ENCODE measurements at regions not wholly inside any gene's neighbourhood (a gene's known extent, or its start where the extent isn't known, plus 50 kb on each side); places are given as distances from the start of the nearest gene placed in this dataset.

- TF ChIP-seq, protein P1, sequence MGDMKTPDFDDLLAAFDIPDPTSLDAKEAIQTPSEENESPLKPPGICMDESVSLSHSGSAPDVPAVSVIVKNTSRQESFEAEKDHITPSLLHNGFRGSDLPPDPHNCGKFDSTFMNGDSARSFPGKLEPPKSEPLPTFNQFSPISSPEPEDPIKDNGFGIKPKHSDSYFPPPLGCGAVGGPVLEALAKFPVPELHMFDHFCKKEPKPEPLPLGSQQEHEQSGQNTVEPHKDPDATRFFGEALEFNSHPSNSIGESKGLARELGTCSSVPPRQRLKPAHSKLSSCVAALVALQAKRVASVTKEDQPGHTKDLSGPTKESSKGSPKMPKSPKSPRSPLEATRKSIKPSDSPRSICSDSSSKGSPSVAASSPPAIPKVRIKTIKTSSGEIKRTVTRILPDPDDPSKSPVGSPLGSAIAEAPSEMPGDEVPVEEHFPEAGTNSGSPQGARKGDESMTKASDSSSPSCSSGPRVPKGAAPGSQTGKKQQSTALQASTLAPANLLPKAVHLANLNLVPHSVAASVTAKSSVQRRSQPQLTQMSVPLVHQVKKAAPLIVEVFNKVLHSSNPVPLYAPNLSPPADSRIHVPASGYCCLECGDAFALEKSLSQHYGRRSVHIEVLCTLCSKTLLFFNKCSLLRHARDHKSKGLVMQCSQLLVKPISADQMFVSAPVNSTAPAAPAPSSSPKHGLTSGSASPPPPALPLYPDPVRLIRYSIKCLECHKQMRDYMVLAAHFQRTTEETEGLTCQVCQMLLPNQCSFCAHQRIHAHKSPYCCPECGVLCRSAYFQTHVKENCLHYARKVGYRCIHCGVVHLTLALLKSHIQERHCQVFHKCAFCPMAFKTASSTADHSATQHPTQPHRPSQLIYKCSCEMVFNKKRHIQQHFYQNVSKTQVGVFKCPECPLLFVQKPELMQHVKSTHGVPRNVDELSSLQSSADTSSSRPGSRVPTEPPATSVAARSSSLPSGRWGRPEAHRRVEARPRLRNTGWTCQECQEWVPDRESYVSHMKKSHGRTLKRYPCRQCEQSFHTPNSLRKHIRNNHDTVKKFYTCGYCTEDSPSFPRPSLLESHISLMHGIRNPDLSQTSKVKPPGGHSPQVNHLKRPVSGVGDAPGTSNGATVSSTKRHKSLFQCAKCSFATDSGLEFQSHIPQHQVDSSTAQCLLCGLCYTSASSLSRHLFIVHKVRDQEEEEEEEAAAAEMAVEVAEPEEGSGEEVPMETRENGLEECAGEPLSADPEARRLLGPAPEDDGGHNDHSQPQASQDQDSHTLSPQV (IDR thresholded peaks at IDR 0.05) = no peak
- no peak for TF ChIP-seq ATF7 (IDR thresholded peaks at IDR 0.05; ENCODE audit: low read depth)
- TF ChIP-seq RCOR1 (conservative IDR thresholded peaks at IDR 0.05; ENCODE audit: low read depth, low read length) = no peak
- TF ChIP-seq, protein P2, sequence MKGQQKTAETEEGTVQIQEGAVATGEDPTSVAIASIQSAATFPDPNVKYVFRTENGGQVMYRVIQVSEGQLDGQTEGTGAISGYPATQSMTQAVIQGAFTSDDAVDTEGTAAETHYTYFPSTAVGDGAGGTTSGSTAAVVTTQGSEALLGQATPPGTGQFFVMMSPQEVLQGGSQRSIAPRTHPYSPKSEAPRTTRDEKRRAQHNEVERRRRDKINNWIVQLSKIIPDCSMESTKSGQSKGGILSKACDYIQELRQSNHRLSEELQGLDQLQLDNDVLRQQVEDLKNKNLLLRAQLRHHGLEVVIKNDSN (IDR thresholded peaks at IDR 0.05; ENCODE audit: borderline replicate concordance, extremely low read length, insufficient read depth, low read depth, low read length) = no peak
- no peak for TF ChIP-seq MEF2B (IDR thresholded peaks at IDR 0.05; ENCODE audit: partially characterized antibody, poor library complexity, severe bottlenecking)
- TF ChIP-seq YY1 (IDR thresholded peaks at IDR 0.05; ENCODE audit: low read depth, low read length) = no peak
Measured at GRCh38 chr10:29827512-29827911, 192.7 kb upstream of the SVIL start (continued).

DNA sequence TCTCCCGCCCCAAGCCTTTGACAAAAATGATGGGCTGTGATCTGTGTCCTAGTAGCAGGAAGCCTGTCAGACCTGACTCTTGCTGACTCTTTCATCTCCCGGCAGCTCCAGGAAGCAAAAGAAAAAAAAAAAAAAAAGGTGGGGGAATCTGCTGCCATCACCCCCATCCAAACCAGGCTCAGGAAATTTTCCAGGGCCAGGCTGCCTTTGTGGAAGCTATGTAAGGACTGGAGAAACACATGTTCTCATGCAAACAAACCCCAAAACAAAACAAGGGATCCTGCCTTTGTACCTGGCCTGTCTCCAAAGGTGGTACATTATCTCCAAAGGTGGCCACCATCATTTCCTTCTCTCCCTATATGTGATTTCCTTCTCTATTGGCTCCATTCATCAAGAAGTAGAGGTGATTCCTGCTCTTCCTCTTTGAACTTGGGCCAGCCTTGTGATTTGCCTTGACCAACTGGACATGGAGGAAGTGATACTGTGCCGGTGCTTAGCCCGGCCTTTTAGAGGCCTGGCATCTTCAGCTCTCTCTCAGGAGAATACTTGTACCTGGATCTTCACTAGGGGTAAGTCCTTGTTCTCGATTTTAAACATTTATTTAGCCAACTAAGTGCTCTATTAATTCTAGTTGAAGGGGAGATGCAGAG lies 192.2 kb upstream of the SVIL start:
- Histone ChIP-seq H3K27ac (ENCODE audit: control insufficient read depth, insufficient read depth) (no peak overlapping the region), H3K9me3 (replicated peaks; ENCODE audit: control insufficient read depth, insufficient read depth, low read length) (no peaks in the 10 kb centered on the region), H3K4me3 (no peak overlapping the region), H3K9ac (ENCODE audit: control insufficient read depth, insufficient read depth, low read length) (no peak overlapping the region), H3K36me3 (ENCODE audit: control insufficient read depth in 2 of 2, insufficient read depth in 2 of 2, low read length in 1 of 2) (no peaks in the 10 kb centered on the region), H3K4me2 (ENCODE audit: control insufficient read depth, insufficient read depth) (no peak overlapping the region), H3K27me3 (replicated peaks in 1 of 2; ENCODE audit: control insufficient read depth in 2 of 2, insufficient read depth in 2 of 2, low read length in 1 of 2) (no peaks in the 10 kb centered on the region), H3K4me1 (ENCODE audit: control insufficient read depth, insufficient read depth, low read length) (no peaks in the 10 kb centered on the region), H4K20me1 (ENCODE audit: control insufficient read depth, insufficient read depth) (no peaks in the 10 kb centered on the region), H2AFZ (ENCODE audit: control insufficient read depth, low read depth, low read length) (no peak overlapping the region), H3K79me2 (ENCODE audit: control insufficient read depth, insufficient read depth, low read length) (no peaks in the 10 kb centered on the region)
- no peak for ATAC-seq
- RAD21 ChIA-PET (ENCODE audit: unreplicated experiment) = no interaction called here
- no peak for DNase-seq (ENCODE audit: low read depth, low spot score)
- intact Hi-C loops (cut with micrococcal nuclease; ENCODE audit: unreplicated experiment) (loop anchor here (10.0 kb wide), 1 partner anchor 58 kb away; no protein-coding TSS in a partner anchor), in situ Hi-C loops (cut with MboI) (no loop called here)
- no TSS peak for BruUV-seq (replicated peaks)
- 35% methylated on average over 5 of the region's 5 CpGs for WGBS (ENCODE audit: insufficient coverage, insufficient replicate concordance, low lambda C conversion rate, missing lambda C conversion rate)
- POLR2A ChIA-PET = no interaction called here
- CTCF ChIA-PET = no interaction called here
- SMC1A ChIA-PET (ENCODE audit: uncharacterized antibody, unreplicated experiment) = no interaction called here
- FAIRE-seq = no peak
- TF ChIP-seq RFX5 (IDR thresholded peaks at IDR 0.05; ENCODE audit: low read depth, low read length) = no peak
- no peak for TF ChIP-seq NR2C1 (IDR thresholded peaks at IDR 0.05)
- TF ChIP-seq SUZ12 (IDR thresholded peaks at IDR 0.05; ENCODE audit: unreplicated experiment) = no peak
- no peak for TF ChIP-seq IKZF2 (IDR thresholded peaks at IDR 0.05)
- TF ChIP-seq, protein P3, sequence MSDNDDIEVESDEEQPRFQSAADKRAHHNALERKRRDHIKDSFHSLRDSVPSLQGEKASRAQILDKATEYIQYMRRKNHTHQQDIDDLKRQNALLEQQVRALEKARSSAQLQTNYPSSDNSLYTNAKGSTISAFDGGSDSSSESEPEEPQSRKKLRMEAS (IDR thresholded peaks at IDR 0.05; ENCODE audit: low read depth, low read length) = no peak
- no peak for TF ChIP-seq KDM1A (IDR thresholded peaks at IDR 0.05; ENCODE audit: borderline replicate concordance)
- no peak for TF ChIP-seq NFYB (IDR thresholded peaks at IDR 0.05; ENCODE audit: insufficient read depth, low read depth, low read length)
- TF ChIP-seq RAD51 (IDR thresholded peaks at IDR 0.05) = no peak
- no peak for TF ChIP-seq ZBTB33 (IDR thresholded peaks at IDR 0.05)
- TF ChIP-seq TCF3 (IDR thresholded peaks at IDR 0.05; ENCODE audit: borderline replicate concordance, insufficient read depth, low read depth, low read length) = no peak
